A673 (cell line): ENCODE measurements at regions not wholly inside any gene's neighbourhood (a gene's known extent, or its start where the extent isn't known, plus 50 kb on each side); places are given as distances from the start of the nearest gene placed in this dataset.

Experiments used
- CTCF ChIP-seq: fragments of 300-800, 200-600 bp; sonication (generic); conservative IDR thresholded peaks from 2 replicates; pipeline ENCODE4 v1.5.1; 2017; ENCODE audit warnings: low read depth, mild to moderate bottlenecking, antibody characterized with exemption, low read length, moderate library complexity, mixed read lengths
- EZH2 ChIP-seq: fragments of 200-600 bp; sonication (generic); IDR thresholded peaks from 2 replicates; pipeline ENCODE4 v1.6.1; 2017; ENCODE audit warnings: borderline replicate concordance, low read depth, mild to moderate bottlenecking, mixed read lengths, antibody characterized with exemption, low read length; ENCODE audit not compliant: poor library complexity, severe bottlenecking

GRCh38 chr13:102960959-102961358 is 105.3 kb downstream of the SLC10A2 start:
- no peak for TF ChIP-seq CTCF
- no peak for TF ChIP-seq EZH2
